ENCODE measurements at regions not wholly inside any gene's neighbourhood (a gene's known extent, or its start where the extent isn't known, plus 50 kb on each side); places are given as distances from the start of the nearest gene placed in this dataset.

GRCh38 chr14:86372402-86372801 is 842.5 kb downstream of the FLRT2 start:
- Histone ChIP-seq H4K20me1 (ENCODE audit: insufficient read depth, low read length) (no peaks in the 10 kb centered on the region), H3K27me3 (ENCODE audit: insufficient read depth, low read length) (no peaks in the 10 kb centered on the region), H3K9me3 (ENCODE audit: low read depth, low read length) (no peaks in the 10 kb centered on the region), H3K27ac (ENCODE audit: low read depth, low read length) (no peak overlapping the region), H3K4me3 (ENCODE audit: insufficient read depth, low read length) (no peak overlapping the region), H3K4me2 (ENCODE audit: insufficient read depth, low read length) (no peak overlapping the region), H3K4me1 (ENCODE audit: insufficient read depth, low read length) (no peaks in the 10 kb centered on the region), H2AFZ (ENCODE audit: low read length) (no peak overlapping the region), H3K36me3 (ENCODE audit: insufficient read depth, low read length) (no peaks in the 10 kb centered on the region), H3K79me2 (ENCODE audit: insufficient read depth, low read length) (no peaks in the 10 kb centered on the region)
- no peak for TF ChIP-seq CTCF (IDR thresholded peaks at IDR 0.05; ENCODE audit: extremely low read depth, low read depth, low read length)
- no peak for DNase-seq (ENCODE audit: insufficient read length, low spot score, missing footprints)

- Histone ChIP-seq H3K27me3 (ENCODE audit: insufficient read depth, low read length) (no peaks in the 10 kb centered on the region), H3K27ac (ENCODE audit: low read depth, low read length) (no peak overlapping the region), H3K4me3 (ENCODE audit: insufficient read depth, low read length) (no peak overlapping the region), H3K4me2 (ENCODE audit: insufficient read depth, low read length) (no peak overlapping the region), H3K9me3 (ENCODE audit: low read depth, low read length) (peaks cover 7% of the 10 kb centered on the region), H3K4me1 (ENCODE audit: insufficient read depth, low read length) (no peaks in the 10 kb centered on the region), H4K20me1 (ENCODE audit: insufficient read depth, low read length) (no peaks in the 10 kb centered on the region), H2AFZ (ENCODE audit: low read length) (no peak overlapping the region), H3K36me3 (ENCODE audit: insufficient read depth, low read length) (no peaks in the 10 kb centered on the region), H3K79me2 (ENCODE audit: insufficient read depth, low read length) (no peaks in the 10 kb centered on the region)
- no peak for TF ChIP-seq CTCF (IDR thresholded peaks at IDR 0.05; ENCODE audit: extremely low read depth, low read depth, low read length)
- no peak for DNase-seq (ENCODE audit: insufficient read length, low spot score, missing footprints)
These were observed 834.7 kb downstream of the FLRT2 start for GRCh38 chr14:86364634-86365033.

- H3K9me3 ChIP-seq (ENCODE audit: low read depth, low read length) = peaks cover 7% of the 10 kb centered on the region
- no peak for TF ChIP-seq CTCF (IDR thresholded peaks at IDR 0.05; ENCODE audit: extremely low read depth, low read depth, low read length)
- H2AFZ ChIP-seq (ENCODE audit: low read length) = no peak overlapping the region
- no peak overlapping the region for H3K27ac ChIP-seq (ENCODE audit: low read depth, low read length)
- H3K4me2 ChIP-seq (ENCODE audit: insufficient read depth, low read length) = no peak overlapping the region
- H3K27me3 ChIP-seq (ENCODE audit: insufficient read depth, low read length) = no peaks in the 10 kb centered on the region
- no peaks in the 10 kb centered on the region for H3K36me3 ChIP-seq (ENCODE audit: insufficient read depth, low read length)
- H3K4me3 ChIP-seq (ENCODE audit: insufficient read depth, low read length) = no peak overlapping the region
- no peaks in the 10 kb centered on the region for H3K4me1 ChIP-seq (ENCODE audit: insufficient read depth, low read length)
- DNase-seq (ENCODE audit: insufficient read length, low spot score, missing footprints) = no peak
- no peaks in the 10 kb centered on the region for H3K79me2 ChIP-seq (ENCODE audit: insufficient read depth, low read length)
- no peaks in the 10 kb centered on the region for H4K20me1 ChIP-seq (ENCODE audit: insufficient read depth, low read length)
These were observed 833.6 kb downstream of the FLRT2 start for GRCh38 chr14:86363576-86363975.

GRCh38 chr14:86363047-86363446 is 833.1 kb downstream of the FLRT2 start:
- Histone ChIP-seq H3K9me3 (ENCODE audit: low read depth, low read length) (peaks cover 7% of the 10 kb centered on the region), H3K36me3 (ENCODE audit: insufficient read depth, low read length) (no peaks in the 10 kb centered on the region), H3K27ac (ENCODE audit: low read depth, low read length) (no peak overlapping the region), H4K20me1 (ENCODE audit: insufficient read depth, low read length) (no peaks in the 10 kb centered on the region), H3K4me2 (ENCODE audit: insufficient read depth, low read length) (no peak overlapping the region), H2AFZ (ENCODE audit: low read length) (no peak overlapping the region), H3K27me3 (ENCODE audit: insufficient read depth, low read length) (no peaks in the 10 kb centered on the region), H3K4me1 (ENCODE audit: insufficient read depth, low read length) (no peaks in the 10 kb centered on the region), H3K79me2 (ENCODE audit: insufficient read depth, low read length) (no peaks in the 10 kb centered on the region), H3K4me3 (ENCODE audit: insufficient read depth, low read length) (no peak overlapping the region)
- DNase-seq (ENCODE audit: insufficient read length, low spot score, missing footprints) = no peak
- TF ChIP-seq CTCF (IDR thresholded peaks at IDR 0.05; ENCODE audit: extremely low read depth, low read depth, low read length) = no peak
